ENCODE measurements at regions not wholly inside any gene's neighbourhood (a gene's known extent, or its start where the extent isn't known, plus 50 kb on each side); places are given as distances from the start of the nearest gene placed in this dataset.

DNA sequence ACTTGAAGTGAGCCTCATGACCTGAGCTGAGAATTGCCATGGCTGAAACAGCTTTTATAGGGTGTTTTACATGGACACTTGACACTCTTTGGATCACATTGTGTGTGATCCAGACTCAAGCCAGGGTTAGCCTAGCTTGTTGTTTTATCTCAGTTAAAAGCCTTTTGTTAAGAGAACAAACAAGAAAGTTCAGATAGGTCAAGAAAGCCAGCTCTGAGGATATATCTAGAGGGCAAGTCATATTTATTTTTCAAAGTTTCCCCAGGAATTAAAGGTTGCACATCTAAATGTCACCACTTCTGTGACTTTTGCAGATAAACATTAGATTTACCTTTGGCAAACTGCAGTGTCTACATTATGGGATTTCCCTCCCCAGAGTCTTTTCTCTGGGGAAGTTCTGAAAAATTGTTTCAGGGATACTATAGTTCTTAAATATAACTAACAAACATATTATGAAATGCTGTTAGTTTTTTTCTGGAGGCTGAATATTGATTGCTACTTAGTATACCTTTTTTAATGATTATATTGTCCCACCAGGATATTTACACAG lies 134.5 kb downstream of the C9orf152 start:
- DNase-seq (ENCODE audit: extremely low spot score), result no peak
- ChIA-PET POLR2A (no interaction called here), CTCF (interaction anchor here (0.9 to 3.4 kb wide), 8 partner anchors 11 to 170 kb away, joined by 3 to 14 read pairs (median 3); no protein-coding TSS in a partner anchor)
- TF ChIP-seq, protein P1, sequence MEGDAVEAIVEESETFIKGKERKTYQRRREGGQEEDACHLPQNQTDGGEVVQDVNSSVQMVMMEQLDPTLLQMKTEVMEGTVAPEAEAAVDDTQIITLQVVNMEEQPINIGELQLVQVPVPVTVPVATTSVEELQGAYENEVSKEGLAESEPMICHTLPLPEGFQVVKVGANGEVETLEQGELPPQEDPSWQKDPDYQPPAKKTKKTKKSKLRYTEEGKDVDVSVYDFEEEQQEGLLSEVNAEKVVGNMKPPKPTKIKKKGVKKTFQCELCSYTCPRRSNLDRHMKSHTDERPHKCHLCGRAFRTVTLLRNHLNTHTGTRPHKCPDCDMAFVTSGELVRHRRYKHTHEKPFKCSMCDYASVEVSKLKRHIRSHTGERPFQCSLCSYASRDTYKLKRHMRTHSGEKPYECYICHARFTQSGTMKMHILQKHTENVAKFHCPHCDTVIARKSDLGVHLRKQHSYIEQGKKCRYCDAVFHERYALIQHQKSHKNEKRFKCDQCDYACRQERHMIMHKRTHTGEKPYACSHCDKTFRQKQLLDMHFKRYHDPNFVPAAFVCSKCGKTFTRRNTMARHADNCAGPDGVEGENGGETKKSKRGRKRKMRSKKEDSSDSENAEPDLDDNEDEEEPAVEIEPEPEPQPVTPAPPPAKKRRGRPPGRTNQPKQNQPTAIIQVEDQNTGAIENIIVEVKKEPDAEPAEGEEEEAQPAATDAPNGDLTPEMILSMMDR (IDR thresholded peaks at IDR 0.05; ENCODE audit: control extremely low read depth, extremely low read depth, low read depth, missing control alignments), result no peak

DNA sequence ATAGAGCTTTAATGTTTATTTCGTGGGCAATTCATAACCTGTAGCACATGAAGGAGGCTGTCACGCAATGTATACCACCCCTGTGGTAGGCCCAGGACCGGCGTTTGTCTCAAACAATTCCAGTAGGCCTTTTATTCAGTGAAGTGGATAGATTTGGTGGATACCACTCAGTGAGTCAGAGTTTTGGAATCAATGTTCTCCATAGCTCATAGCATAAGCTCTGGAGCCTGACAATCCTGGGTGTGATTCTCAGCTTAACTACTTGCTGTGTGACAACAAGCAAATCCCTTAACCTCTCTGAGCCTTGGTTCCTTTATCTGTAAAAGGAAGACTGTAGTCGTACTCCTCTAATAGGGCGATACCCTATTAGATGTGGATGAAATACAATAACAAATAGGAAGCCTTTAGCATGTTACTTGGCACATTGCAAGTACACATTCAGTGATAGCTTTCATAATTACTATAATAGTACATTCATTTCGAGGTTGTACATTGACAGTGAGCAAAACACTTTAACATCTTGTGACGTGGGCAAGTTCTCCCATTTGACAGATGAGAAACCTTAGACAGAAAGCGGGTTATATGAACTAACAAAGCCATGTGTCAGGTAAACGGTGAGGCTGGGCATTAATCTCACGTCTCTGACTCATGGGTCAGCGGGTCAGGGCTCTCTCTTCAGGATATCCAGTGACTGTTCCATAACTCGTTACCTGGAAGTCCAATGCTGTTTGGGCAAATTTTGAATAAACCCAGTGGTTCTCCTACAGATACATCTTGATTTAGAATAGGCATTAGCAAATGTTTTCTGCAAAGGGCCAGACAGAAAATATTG lies 130.8 kb downstream of the C9orf152 start:
- CTCF ChIA-PET, result interaction anchor here (0.8 to 2.3 kb wide), 3 partner anchors 8 to 23 kb away, joined by 3 to 10 read pairs (median 4); no protein-coding TSS in a partner anchor
- POLR2A ChIA-PET, result no interaction called here
- DNase-seq (ENCODE audit: extremely low spot score), result no peak
- TF ChIP-seq, protein P1 (IDR thresholded peaks at IDR 0.05; ENCODE audit: control extremely low read depth, extremely low read depth, low read depth, missing control alignments), result no peak

DNA sequence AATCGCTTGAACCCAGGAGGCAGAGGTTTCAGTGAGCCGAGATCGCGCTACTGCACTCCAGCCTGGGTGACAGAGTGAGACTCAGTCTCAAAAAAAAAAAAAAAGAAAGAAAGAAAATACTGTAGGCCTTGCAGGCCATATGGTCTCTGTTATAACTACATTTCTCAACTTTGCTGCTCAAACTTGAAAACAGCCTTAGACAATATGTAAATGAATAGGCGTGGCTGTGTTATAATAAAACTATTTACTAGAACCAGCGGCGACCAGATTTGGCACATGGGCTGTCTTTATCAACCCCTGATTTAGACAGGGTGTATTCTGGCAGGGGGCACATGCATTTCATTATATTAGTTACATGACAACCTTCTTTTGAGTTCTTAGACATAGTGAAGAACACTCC lies 130.0 kb downstream of the C9orf152 start:
- TF ChIP-seq, protein P1 (IDR thresholded peaks at IDR 0.05; ENCODE audit: control extremely low read depth, extremely low read depth, low read depth, missing control alignments), result no peak
- CTCF ChIA-PET, result interaction anchor here (0.8 to 2.3 kb wide), 5 partner anchors 9 to 175 kb away, joined by 3 to 10 read pairs (median 4); no protein-coding TSS in a partner anchor
- POLR2A ChIA-PET, result no interaction called here
- no peak for DNase-seq (ENCODE audit: extremely low spot score)

DNA sequence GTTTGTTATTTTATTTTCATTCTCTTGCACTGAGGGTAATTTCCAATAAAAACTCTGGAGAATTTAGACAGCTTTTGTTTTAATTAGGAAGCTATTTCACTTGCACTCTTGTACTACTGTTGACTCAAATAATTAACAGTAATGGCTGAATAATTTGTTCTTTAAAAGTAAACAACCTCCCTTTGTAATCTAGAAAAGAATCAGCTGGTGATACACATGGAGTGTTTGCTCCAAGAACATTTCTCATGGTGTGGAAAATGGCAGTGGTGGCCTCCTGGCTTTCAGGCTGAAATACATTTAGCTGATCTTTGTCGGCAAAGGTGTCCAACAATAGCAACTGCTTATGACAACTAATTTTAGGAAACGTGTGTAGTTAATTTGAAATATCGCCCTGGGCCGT lies 129.4 kb downstream of the C9orf152 start:
- ChIA-PET POLR2A (interaction anchor here (0.5 to 1.0 kb wide), 2 partner anchors 9 to 1405 kb away, joined by 3 to 5 read pairs; no protein-coding TSS in a partner anchor), CTCF (interaction anchor here (0.7 to 2.3 kb wide), 5 partner anchors 9 to 111 kb away, joined by 3 to 10 read pairs (median 3); no protein-coding TSS in a partner anchor)
- TF ChIP-seq, protein P1 (IDR thresholded peaks at IDR 0.05; ENCODE audit: control extremely low read depth, extremely low read depth, low read depth, missing control alignments), result no peak
- no peak for DNase-seq (ENCODE audit: extremely low spot score)

DNA sequence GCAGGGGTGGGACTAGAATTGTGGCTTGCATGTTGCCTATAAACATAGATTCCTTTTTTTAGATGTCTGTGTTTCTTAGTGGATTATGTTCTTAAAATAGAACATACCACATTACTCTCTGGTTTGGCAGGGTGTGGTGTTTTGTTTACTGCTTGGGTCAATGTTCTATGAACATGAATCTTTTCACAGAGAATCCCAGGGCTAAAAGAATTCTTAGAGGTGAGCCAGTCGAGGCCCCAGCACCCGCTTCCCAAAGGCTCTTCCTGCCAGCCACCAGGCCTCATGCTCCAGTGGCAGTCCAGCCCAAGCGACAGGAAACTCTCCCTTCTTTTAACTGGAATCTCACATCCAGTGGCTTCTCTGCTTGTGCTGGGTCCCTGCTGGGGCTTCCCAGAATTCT lies 126.6 kb downstream of the C9orf152 start:
- ChIA-PET POLR2A (no interaction called here), CTCF (interaction anchor here (1.2 kb wide), 1 partner anchor 7 kb away, joined by 3 read pairs; no protein-coding TSS in a partner anchor)
- TF ChIP-seq, protein P1 (IDR thresholded peaks at IDR 0.05; ENCODE audit: control extremely low read depth, extremely low read depth, low read depth, missing control alignments), result no peak
- no peak for DNase-seq (ENCODE audit: extremely low spot score)

DNA sequence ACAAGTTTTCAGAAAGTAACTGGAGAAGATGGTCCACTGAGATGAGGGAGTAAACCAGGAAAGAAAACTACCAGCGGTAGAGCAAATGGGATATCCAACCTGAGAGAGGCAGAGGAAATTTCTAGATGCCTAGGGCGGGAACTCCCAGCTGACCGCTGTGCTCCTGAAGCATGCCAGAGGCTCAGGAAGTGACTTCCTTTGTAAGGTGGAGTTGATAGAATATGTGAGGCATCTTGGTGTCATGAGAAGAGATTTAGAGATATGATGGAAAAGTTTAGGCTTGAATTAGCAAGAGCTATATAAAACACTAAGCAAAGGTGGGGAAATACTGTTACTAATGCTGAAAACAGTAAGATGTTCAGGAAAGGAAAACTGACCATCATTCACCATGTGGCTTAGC lies 124.1 kb downstream of the C9orf152 start:
- DNase-seq (ENCODE audit: extremely low spot score), result no peak
- TF ChIP-seq, protein P1 (IDR thresholded peaks at IDR 0.05; ENCODE audit: control extremely low read depth, extremely low read depth, low read depth, missing control alignments), result no peak
- POLR2A ChIA-PET, result no interaction called here
- CTCF ChIA-PET, result interaction anchor here (1.0 to 1.3 kb wide), 3 partner anchors 11 to 185 kb away, joined by 3 to 4 read pairs (median 3); no protein-coding TSS in a partner anchor
